Endothelial cell of umbilical vein (primary cell): ENCODE measurements at regions not wholly inside any gene's neighbourhood (a gene's known extent, or its start where the extent isn't known, plus 50 kb on each side); places are given as distances from the start of the nearest gene placed in this dataset.

Source experiments
- CTCF ChIP-seq, 2 donors: IDR thresholded peaks; 1 replicate in 1 of 2; 2 replicates in 1 of 2; pipeline ENCODE4 v1.5.1; 2011; ENCODE audit warnings: low read length in 2 of 2, mild to moderate bottlenecking in 2 of 2, moderate library complexity in 2 of 2, control low read depth in 1 of 2, inconsistent platforms in 1 of 2, low read depth in 1 of 2; ENCODE audit not compliant: insufficient read depth in 1 of 2; ENCODE audit errors: extremely low read depth in 1 of 2
- EZH2 ChIP-seq: IDR thresholded peaks from 2 replicates; pipeline ENCODE4 v1.6.1; 2012; ENCODE audit warnings: borderline replicate concordance, low read depth, mild to moderate bottlenecking, moderate library complexity, low read length, inconsistent platforms; ENCODE audit not compliant: severe bottlenecking
- FOS ChIP-seq: IDR thresholded peaks from 2 replicates; pipeline ENCODE4 v1.6.1; 2011; ENCODE audit warnings: mild to moderate bottlenecking, low read length, moderate library complexity, borderline replicate concordance; ENCODE audit not compliant: insufficient read depth
- GATA2 ChIP-seq: IDR thresholded peaks from 2 replicates; pipeline ENCODE4 v1.7.0; 2011; ENCODE audit warnings: low read depth, mild to moderate bottlenecking, moderate library complexity, mixed read lengths, low read length; ENCODE audit not compliant: insufficient read length, insufficient read depth
- JUN ChIP-seq: IDR thresholded peaks from 2 replicates; pipeline ENCODE4 v1.6.1; 2011; ENCODE audit warnings: borderline replicate concordance, low read depth; ENCODE audit not compliant: insufficient read length, insufficient read depth
- MAX ChIP-seq: IDR thresholded peaks from 2 replicates; pipeline ENCODE4 v1.6.1; 2011; ENCODE audit not compliant: insufficient read depth, insufficient read length
- MYC ChIP-seq: IDR thresholded peaks from one replicate; pipeline ENCODE4 v1.6.1; 2011; ENCODE audit warnings: mild to moderate bottlenecking, low read depth, low read length
- POLR2A ChIP-seq: IDR thresholded peaks from 2 replicates; pipeline ENCODE4 v1.6.1; 2012; ENCODE audit warnings: low read depth, mild to moderate bottlenecking, control low read depth, low read length
- POLR2AphosphoS5 ChIP-seq: IDR thresholded peaks from 2 replicates; pipeline ENCODE4 v1.6.1; 2012; ENCODE audit warnings: low read depth, mild to moderate bottlenecking, control low read depth, low read length, moderate library complexity; ENCODE audit not compliant: insufficient read depth

- TF ChIP-seq CTCF (IDR thresholded peaks at IDR 0.05; ENCODE audit: extremely low read depth in 1 of 2, insufficient read depth in 1 of 2, low read depth in 1 of 2, low read length in 2 of 2) (no peak), POLR2AphosphoS5 (no peak), POLR2A (no peak), FOS (no peak), EZH2 (no peak), MYC (no peak), GATA2 (no peak), MAX (no peak), JUN (no peak)
These were observed 1026.3 kb downstream of the TAF11L14 start for GRCh38 chr5:18660511-18660910.
